T-helper 1 cell treated with Interleukin-12 subunit alpha and Interleukin-12 subunit beta and Interleukin-4 antibody, amounts not matched to agents 30 μg/mL and 1 μg/mL, for 36 hours (primary cell): ENCODE measurements at regions not wholly inside any gene's neighbourhood (a gene's known extent, or its start where the extent isn't known, plus 50 kb on each side); places are given as distances from the start of the nearest gene placed in this dataset.

Source experiments
- H3K27ac Mint-ChIP-seq: one replicate; pipeline ENCODE4 v1.8.0; 2021; ENCODE audit warnings: mild to moderate bottlenecking, mixed read lengths
- H3K27me3 Mint-ChIP-seq: one replicate; pipeline ENCODE4 v1.8.0; 2021; ENCODE audit warnings: low read depth, mixed read lengths
- H3K36me3 Mint-ChIP-seq: one replicate; pipeline ENCODE4 v1.8.0; 2021; ENCODE audit warnings: low read depth, mixed read lengths
- H3K4me1 Mint-ChIP-seq: one replicate; pipeline ENCODE4 v1.8.0; 2021; ENCODE audit warnings: low read depth, mixed read lengths
- H3K4me3 Mint-ChIP-seq: one replicate; pipeline ENCODE4 v1.8.0; 2021; ENCODE audit warnings: mild to moderate bottlenecking, moderate library complexity, mixed read lengths
- H3K9me3 Mint-ChIP-seq: one replicate; pipeline ENCODE4 v1.8.0; 2021; ENCODE audit warnings: mixed read lengths

DNA sequence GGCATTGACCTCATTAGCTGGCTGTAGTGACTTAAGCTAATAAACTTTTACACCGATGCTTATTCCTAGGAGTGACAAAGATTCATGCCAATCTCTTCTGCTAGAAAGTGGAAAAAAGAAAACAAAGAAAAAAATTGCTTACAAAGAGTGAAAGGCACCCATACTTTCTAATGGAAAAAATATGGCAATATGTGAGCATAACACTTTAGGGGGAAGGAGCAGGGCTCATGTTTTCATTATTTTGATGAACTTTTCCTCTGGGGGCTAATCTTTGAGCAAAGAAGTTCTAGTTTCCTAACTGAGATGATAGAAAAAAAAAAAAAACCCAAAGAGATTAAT, 94.8 kb upstream of the THRB start:
- no peaks in the 10 kb centered on the region for H3K36me3 Mint-ChIP-seq
- H3K4me1 Mint-ChIP-seq = no peaks in the 10 kb centered on the region

DNA sequence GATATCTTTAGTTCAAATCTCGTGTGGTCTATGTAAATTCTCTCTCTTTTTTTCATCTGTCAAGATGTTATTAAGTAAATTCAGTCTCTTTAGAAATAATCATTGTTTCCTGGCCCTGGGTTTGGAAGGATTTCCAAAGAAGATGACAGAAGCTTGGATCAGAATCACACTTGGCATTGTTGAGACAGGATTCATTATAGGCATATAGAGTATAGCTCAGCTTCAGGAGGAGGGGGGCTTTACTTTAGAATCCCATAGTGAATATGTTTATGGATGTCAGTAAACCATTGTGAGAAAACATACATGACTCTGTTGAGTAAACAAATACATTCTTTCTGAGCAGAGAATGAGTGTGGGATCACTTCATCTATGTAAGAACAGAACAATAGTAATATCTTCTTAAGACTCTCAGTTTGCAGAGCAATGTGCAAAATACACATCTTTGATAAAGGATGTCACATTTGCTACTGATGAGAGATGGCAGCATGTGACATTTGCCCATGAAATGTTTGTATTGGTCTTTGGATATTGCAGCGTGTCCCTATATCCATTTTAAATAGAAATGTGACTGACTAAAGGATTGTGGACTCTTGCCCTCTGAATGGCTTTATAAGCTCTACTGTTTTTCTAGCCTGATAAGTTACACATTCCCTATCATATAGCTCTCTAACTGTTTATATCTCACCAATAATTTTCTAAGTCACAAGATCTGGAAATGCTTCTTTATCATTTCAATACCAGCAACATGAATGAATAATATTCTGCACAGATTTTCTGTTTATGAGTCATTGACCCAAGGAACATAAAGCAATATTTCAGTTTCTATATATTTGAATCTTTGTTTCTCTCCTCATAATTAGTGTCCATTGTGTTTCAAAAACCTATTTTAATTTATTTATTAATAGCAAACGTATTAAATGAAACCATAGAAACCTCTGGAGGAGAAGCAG, 95.6 kb upstream of the THRB start:
- Mint-ChIP-seq H3K9me3 (no peaks in the 10 kb centered on the region), H3K27ac (no peak overlapping the region), H3K4me3 (no peak overlapping the region), H3K4me1 (no peaks in the 10 kb centered on the region), H3K36me3 (no peaks in the 10 kb centered on the region), H3K27me3 (no peaks in the 10 kb centered on the region)

More for the DNA sequence above, 94.8 kb upstream of the THRB start:
- no peaks in the 10 kb centered on the region for H3K9me3 Mint-ChIP-seq
- H3K27ac Mint-ChIP-seq = no peak overlapping the region
- H3K4me3 Mint-ChIP-seq = no peak overlapping the region
- no peaks in the 10 kb centered on the region for H3K27me3 Mint-ChIP-seq

DNA sequence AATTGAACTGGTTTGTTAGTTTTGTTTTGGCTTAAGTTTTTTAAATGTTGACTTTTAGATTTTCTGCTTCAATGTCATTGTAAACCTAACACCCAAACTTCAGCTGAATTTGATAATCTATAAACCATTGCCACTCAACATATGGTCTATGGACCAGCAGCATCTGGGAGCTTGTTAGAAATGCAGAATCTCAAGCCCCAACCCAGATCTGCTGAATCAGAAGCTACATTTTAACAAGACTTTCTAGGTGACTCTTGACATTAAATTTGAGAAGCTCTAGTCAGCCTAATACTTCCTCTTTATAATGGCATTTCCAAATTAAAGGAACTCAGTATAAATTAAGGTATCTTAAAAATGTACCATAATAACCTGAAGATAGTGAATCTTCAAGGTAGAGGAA, 96.5 kb upstream of the THRB start:
- Mint-ChIP-seq H3K36me3 (no peaks in the 10 kb centered on the region), H3K27ac (no peak overlapping the region)

GRCh38 chr3:24591661-24592555, 97.3 kb upstream of the THRB start:
- no peaks in the 10 kb centered on the region for H3K4me1 Mint-ChIP-seq
- no peaks in the 10 kb centered on the region for H3K9me3 Mint-ChIP-seq
- H3K27ac Mint-ChIP-seq = no peak overlapping the region
- no peak overlapping the region for H3K4me3 Mint-ChIP-seq
- H3K27me3 Mint-ChIP-seq = no peaks in the 10 kb centered on the region
- no peaks in the 10 kb centered on the region for H3K36me3 Mint-ChIP-seq

More for the DNA sequence above, 96.5 kb upstream of the THRB start:
- Mint-ChIP-seq H3K27me3 (no peaks in the 10 kb centered on the region), H3K4me3 (no peak overlapping the region), H3K4me1 (no peaks in the 10 kb centered on the region), H3K9me3 (no peaks in the 10 kb centered on the region)

- H3K4me3 Mint-ChIP-seq = no peak overlapping the region
- H3K9me3 Mint-ChIP-seq = no peaks in the 10 kb centered on the region
- H3K27ac Mint-ChIP-seq = no peak overlapping the region
- H3K4me1 Mint-ChIP-seq = no peaks in the 10 kb centered on the region
- no peaks in the 10 kb centered on the region for H3K27me3 Mint-ChIP-seq
- H3K36me3 Mint-ChIP-seq = no peaks in the 10 kb centered on the region
Measured at GRCh38 chr3:24594161-24594560, 99.5 kb upstream of the THRB start.

- Mint-ChIP-seq H3K9me3 (no peaks in the 10 kb centered on the region), H3K36me3 (no peaks in the 10 kb centered on the region), H3K27me3 (no peaks in the 10 kb centered on the region), H3K4me3 (no peak overlapping the region), H3K27ac (no peak overlapping the region), H3K4me1 (no peaks in the 10 kb centered on the region)
Measured at GRCh38 chr3:24595796-24596195, 101.1 kb upstream of the THRB start.

- H3K27me3 Mint-ChIP-seq = no peaks in the 10 kb centered on the region
- H3K9me3 Mint-ChIP-seq = no peaks in the 10 kb centered on the region
- H3K27ac Mint-ChIP-seq = no peak overlapping the region
- no peaks in the 10 kb centered on the region for H3K4me1 Mint-ChIP-seq
- no peak overlapping the region for H3K4me3 Mint-ChIP-seq
- no peaks in the 10 kb centered on the region for H3K36me3 Mint-ChIP-seq
Measured at GRCh38 chr3:24596626-24597025, 102.0 kb upstream of the THRB start.

DNA sequence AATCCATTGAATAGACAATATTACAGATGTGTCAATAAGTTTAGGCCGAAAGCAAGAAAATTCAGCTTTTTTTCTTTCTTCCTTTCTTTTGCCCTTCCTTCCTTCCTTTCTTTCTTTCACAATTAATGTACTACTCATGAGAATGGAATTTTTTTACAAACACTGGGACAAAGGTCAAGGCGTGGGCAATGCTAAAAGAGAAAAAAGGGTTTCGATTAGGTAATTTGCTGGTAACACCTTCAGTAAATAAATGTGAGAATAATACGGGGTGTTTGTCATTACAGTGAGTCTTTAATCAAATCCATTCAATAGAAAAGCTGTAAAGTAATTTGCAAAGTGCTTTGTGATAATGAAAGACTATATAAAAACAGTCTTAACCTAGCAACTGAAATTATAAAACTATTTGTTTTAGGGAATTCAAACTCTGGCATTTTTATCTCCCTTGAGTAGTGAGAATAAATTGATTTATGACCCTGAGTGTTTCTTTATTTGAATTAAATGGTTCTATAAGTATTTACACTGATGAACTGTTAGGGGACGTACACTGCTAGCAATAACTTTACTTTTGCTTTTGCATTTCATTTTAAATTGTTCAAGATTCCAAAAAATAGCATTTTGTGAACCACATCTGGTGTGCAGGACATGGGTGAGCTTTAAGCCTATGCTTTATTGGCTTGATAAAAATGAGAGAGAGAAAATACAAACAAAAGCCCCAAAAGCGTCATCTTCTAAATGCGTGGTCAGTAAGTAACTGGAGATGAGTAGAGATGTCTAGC, 104.2 kb upstream of the THRB start:
- no peaks in the 10 kb centered on the region for H3K27me3 Mint-ChIP-seq
- no peak overlapping the region for H3K4me3 Mint-ChIP-seq
- no peaks in the 10 kb centered on the region for H3K36me3 Mint-ChIP-seq
- no peak overlapping the region for H3K27ac Mint-ChIP-seq
- H3K4me1 Mint-ChIP-seq = no peaks in the 10 kb centered on the region
- no peaks in the 10 kb centered on the region for H3K9me3 Mint-ChIP-seq

DNA sequence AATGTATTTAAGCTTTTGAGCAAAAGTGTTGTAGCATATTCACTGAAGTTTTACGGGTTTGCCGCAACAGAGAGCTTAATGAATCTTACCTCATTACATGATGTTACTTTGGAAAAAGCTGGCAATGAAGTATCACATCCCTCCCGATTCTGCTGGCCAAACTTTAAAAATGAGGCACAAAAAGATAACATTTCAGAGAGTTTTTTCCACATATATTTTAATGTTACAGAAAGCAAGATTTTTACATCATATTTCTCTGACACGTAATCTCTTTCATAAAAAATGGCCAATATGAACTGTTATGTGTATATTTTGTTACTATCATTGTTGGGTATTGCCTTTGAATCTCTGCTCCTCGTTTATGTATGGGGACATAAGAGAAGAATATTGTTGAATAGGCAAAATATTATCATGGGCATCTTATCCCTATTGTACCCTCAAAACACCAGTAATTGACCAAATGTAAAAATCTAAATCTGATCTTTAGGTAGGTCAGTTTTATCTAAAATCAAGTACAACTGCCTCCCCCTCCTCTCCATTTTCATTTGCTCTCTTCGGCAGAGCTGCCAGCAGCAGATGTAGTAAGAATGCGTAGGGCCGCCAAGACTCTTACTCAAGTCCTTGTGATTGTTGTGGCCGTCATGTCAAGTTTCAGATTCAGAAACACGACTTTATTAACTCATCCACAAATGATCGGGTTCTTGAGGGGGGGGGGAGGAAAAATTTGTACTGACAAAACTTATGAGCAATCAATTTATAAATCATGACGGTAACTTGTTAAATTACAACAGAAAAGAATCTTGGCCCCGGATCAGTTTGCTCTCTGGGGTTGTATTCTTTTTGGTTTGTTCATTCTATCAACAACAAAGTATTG, 106.7 kb upstream of the THRB start:
- H3K27me3 Mint-ChIP-seq = no peaks in the 10 kb centered on the region
- H3K4me1 Mint-ChIP-seq = no peaks in the 10 kb centered on the region
- no peaks in the 10 kb centered on the region for H3K36me3 Mint-ChIP-seq
- H3K27ac Mint-ChIP-seq = no peak overlapping the region
- no peaks in the 10 kb centered on the region for H3K9me3 Mint-ChIP-seq
- no peak overlapping the region for H3K4me3 Mint-ChIP-seq

- Mint-ChIP-seq H3K27ac (no peak overlapping the region), H3K36me3 (no peaks in the 10 kb centered on the region), H3K4me1 (no peaks in the 10 kb centered on the region), H3K9me3 (no peaks in the 10 kb centered on the region), H3K4me3 (no peak overlapping the region), H3K27me3 (no peaks in the 10 kb centered on the region)
Measured at GRCh38 chr3:24604215-24604614, 109.6 kb upstream of the THRB start.

DNA sequence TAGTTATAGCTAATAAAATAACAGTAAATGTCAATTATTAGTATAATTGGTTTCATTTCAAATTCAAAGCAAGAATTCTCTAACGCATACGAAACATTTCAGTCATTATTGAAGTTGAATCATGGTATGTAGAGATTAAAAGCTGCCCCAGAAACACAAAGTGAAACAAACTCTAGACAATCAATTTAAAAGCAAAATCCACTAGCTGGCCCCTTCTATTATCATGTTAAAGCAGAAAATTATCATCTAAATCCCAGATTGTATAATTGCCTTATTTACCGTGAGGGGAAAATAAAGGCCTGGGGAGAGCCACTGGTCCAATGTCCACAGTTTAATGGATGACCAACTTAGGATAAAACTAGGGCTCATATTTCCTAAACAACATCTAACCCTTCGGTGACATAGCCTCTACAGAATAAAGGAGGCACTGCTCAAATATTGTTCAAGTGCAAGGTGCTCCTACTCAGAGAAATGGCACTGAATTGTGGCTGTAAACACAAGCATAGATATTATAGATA, 110.9 kb upstream of the THRB start:
- no peaks in the 10 kb centered on the region for H3K36me3 Mint-ChIP-seq
- H3K9me3 Mint-ChIP-seq = no peaks in the 10 kb centered on the region
- H3K27ac Mint-ChIP-seq = no peak overlapping the region
- no peak overlapping the region for H3K4me3 Mint-ChIP-seq
- H3K4me1 Mint-ChIP-seq = no peaks in the 10 kb centered on the region
- H3K27me3 Mint-ChIP-seq = no peaks in the 10 kb centered on the region

DNA sequence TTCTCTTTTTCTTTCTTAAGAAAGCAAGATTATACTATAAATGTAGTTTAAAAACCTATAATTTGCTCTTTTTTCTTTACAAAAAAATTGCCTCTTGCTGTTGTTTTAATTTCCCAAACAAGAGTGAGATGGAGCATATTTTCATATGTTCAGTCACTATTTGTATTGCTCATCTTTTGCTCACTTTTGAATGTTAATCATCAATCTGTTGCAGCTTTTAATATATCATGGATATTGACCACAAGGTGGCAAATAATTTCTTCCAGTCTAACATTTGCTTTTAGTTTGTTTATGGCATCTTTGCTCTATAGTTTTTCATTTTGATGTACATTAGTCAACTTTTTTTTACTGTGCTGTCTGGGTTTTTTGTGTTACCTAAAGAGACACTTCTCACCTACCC, 112.6 kb upstream of the THRB start:
- Mint-ChIP-seq H3K36me3 (no peaks in the 10 kb centered on the region), H3K4me3 (no peak overlapping the region), H3K27me3 (no peaks in the 10 kb centered on the region), H3K27ac (no peak overlapping the region), H3K4me1 (no peaks in the 10 kb centered on the region), H3K9me3 (no peaks in the 10 kb centered on the region)

DNA sequence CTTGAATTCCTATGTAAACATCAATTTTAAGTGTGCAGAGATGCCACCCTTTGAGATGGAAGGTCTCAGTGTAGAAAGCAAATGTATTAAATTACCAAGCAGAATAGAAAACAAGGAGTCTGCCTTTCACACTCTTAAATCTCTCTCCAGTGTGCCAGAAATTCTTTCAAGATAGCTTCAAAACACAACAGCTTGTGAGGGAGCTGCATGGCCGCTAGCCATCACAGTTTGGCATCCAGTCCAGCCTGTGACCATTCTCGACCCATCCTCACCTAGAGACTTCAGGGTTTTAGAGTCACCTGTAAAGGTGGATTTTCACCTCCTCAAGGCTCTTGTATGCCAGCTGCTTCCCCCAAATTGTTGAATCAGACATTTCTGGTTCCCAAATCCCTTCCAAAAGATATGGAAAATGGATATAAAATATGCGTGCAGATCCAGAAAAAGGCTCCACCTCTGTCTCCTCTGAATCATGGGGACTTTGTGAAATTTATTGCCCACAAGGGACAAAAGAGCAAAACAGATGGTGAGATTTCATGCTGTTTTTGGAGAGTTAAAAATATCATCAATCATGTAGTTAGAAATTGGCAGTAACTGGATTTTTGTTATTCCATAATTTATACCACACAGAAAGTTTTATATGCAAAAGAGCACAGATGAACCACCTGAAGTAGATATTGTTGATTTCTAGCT, 114.2 kb upstream of the THRB start:
- no peak overlapping the region for H3K4me3 Mint-ChIP-seq
- no peaks in the 10 kb centered on the region for H3K27me3 Mint-ChIP-seq
- H3K9me3 Mint-ChIP-seq = no peaks in the 10 kb centered on the region
- H3K27ac Mint-ChIP-seq = no peak overlapping the region
- H3K36me3 Mint-ChIP-seq = no peaks in the 10 kb centered on the region
- H3K4me1 Mint-ChIP-seq = no peaks in the 10 kb centered on the region
